Trophoblast cell (in vitro differentiated cells and primary cell): ENCODE measurements at regions not wholly inside any gene's neighbourhood (a gene's known extent, or its start where the extent isn't known, plus 50 kb on each side); places are given as distances from the start of the nearest gene placed in this dataset.

Source experiments
- DNase-seq, 2 donors: peaks; one replicate each; pipeline ENCODE4 v3.0.0-alpha.2; 2016
- H2AFZ ChIP-seq: 2 replicates; pipeline ENCODE4 v1.6.1; 2013; ENCODE audit warnings: low read length, moderate library complexity, mild to moderate bottlenecking; ENCODE audit not compliant: insufficient read depth, poor library complexity
- H2AK5ac ChIP-seq: 2 replicates; pipeline ENCODE4 v1.6.1; 2013; ENCODE audit warnings: mild to moderate bottlenecking, low read length
- H2BK120ac ChIP-seq: 2 replicates; pipeline ENCODE4 v1.6.1; 2013; ENCODE audit warnings: low read length, mild to moderate bottlenecking, moderate library complexity; ENCODE audit not compliant: insufficient read depth, poor library complexity
- H2BK12ac ChIP-seq: 2 replicates; pipeline ENCODE4 v1.6.1; 2013; ENCODE audit warnings: mild to moderate bottlenecking, low read length, moderate library complexity
- H2BK5ac ChIP-seq: 2 replicates; pipeline ENCODE4 v1.6.1; 2013; ENCODE audit warnings: low read length, low read depth, moderate library complexity, mild to moderate bottlenecking; ENCODE audit not compliant: poor library complexity
- H3K14ac ChIP-seq: 2 replicates; pipeline ENCODE4 v1.6.1; 2013; ENCODE audit warnings: mild to moderate bottlenecking, low read length
- H3K18ac ChIP-seq: 2 replicates; pipeline ENCODE4 v1.6.1; 2013; ENCODE audit warnings: mild to moderate bottlenecking, low read length
- H3K23ac ChIP-seq: 2 replicates; pipeline ENCODE4 v1.6.1; 2013; ENCODE audit warnings: low read length
- H3K27ac ChIP-seq: 2 replicates; pipeline ENCODE4 v1.5.1; 2013; ENCODE audit warnings: low read depth, mild to moderate bottlenecking, inconsistent platforms, low read length, moderate library complexity
- H3K27me3 ChIP-seq: 2 replicates; pipeline ENCODE4 v1.6.1; 2013; ENCODE audit warnings: inconsistent platforms, mild to moderate bottlenecking, low read length, moderate library complexity; ENCODE audit not compliant: insufficient read depth
- H3K36me3 ChIP-seq, 2 experiments: 1 replicate in 1 of 2; 2 replicates in 1 of 2; pipeline ENCODE4 v1.6.1; 2013; ENCODE audit warnings: low read length in 2 of 2, mild to moderate bottlenecking in 2 of 2, moderate library complexity in 1 of 2; ENCODE audit not compliant: insufficient read depth in 2 of 2, control insufficient read depth in 1 of 2
- H3K4ac ChIP-seq: 2 replicates; pipeline ENCODE4 v1.6.1; 2013; ENCODE audit warnings: low read depth, mild to moderate bottlenecking, low read length, moderate library complexity
- H3K4me1 ChIP-seq, 2 experiments: 1 replicate in 1 of 2; 2 replicates in 1 of 2; pipeline ENCODE4 v1.6.1; 2013; ENCODE audit warnings: low read length in 2 of 2, mild to moderate bottlenecking in 2 of 2, moderate library complexity in 1 of 2; ENCODE audit not compliant: insufficient read depth in 2 of 2, control insufficient read depth in 1 of 2
- H3K4me2 ChIP-seq: 2 replicates; pipeline ENCODE4 v1.6.1; 2013; ENCODE audit warnings: inconsistent platforms, mild to moderate bottlenecking, low read length, moderate library complexity
- H3K4me3 ChIP-seq: 2 replicates; pipeline ENCODE4 v1.5.1; 2013; ENCODE audit warnings: mild to moderate bottlenecking, low read depth, low read length, inconsistent platforms
- H3K79me1 ChIP-seq: one replicate; pipeline ENCODE4 v1.6.1; 2013; ENCODE audit warnings: low read length
- H3K79me2 ChIP-seq: 2 replicates; pipeline ENCODE4 v1.6.1; 2013; ENCODE audit warnings: low read length, mild to moderate bottlenecking; ENCODE audit not compliant: control insufficient read depth, insufficient read depth, poor library complexity
- H3K9ac ChIP-seq: 2 replicates; pipeline ENCODE4 v1.6.1; 2013; ENCODE audit warnings: mild to moderate bottlenecking, low read length
- H3K9me3 ChIP-seq: 2 replicates; pipeline ENCODE4 v1.6.1; 2013; ENCODE audit warnings: low read depth, mild to moderate bottlenecking, control low read depth, inconsistent platforms, low read length; ENCODE audit not compliant: insufficient read depth
- H4K12ac ChIP-seq: 2 replicates; pipeline ENCODE4 v1.6.1; 2013; ENCODE audit warnings: low read depth, mild to moderate bottlenecking, low read length, moderate library complexity
- H4K8ac ChIP-seq: 2 replicates; pipeline ENCODE4 v1.6.1; 2013; ENCODE audit warnings: low read depth, mild to moderate bottlenecking, low read length, moderate library complexity
- H4K91ac ChIP-seq: one replicate; pipeline ENCODE4 v1.6.1; 2013; ENCODE audit warnings: low read depth, mild to moderate bottlenecking, low read length, moderate library complexity
- WGBS: extraction: QIAGEN DNeasy Blood & Tissue Kit; methylation state at CpG from one replicate; pipeline ENCODE4 v1.1.7; 2013; ENCODE audit warnings: missing lambda C conversion rate; ENCODE audit not compliant: insufficient read length, insufficient coverage; ENCODE audit errors: extremely low coverage; 5-methylcytosine and 5-hydroxymethylcytosine counted together

DNA sequence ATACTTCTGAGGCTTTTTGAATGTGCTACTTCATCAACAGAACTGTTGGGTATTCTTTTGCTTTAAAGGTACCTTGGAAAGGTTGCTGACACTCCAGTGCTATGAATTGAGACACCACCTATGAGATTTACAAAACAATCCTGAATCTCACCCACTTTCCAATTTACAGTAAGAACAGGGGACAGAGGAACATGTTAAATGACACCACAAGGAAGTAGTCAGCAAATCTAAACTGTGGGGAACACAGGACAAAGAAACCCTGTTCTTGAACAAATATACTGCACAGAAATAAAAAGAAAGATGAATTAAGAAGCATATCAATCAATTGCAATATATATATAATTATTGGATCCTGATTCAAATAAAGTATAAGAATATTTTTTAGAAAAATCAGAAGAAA, 216.7 kb upstream of the ARID1B start:
- Histone ChIP-seq H2BK5ac (no peak overlapping the region), H3K14ac (no peak overlapping the region), H3K4me1 (no peaks in the 10 kb centered on the region), H3K36me3 (no peaks in the 10 kb centered on the region), H3K23ac (no peak overlapping the region), H3K9ac (no peak overlapping the region), H3K27ac (no peak overlapping the region), H4K12ac (no peak overlapping the region), H3K4me2 (no peak overlapping the region), H3K4me3 (no peak overlapping the region), H2BK12ac (no peak overlapping the region), H4K8ac (no peak overlapping the region), H3K18ac (no peak overlapping the region), H2AK5ac (no peak overlapping the region), H3K9me3 (peaks cover 9% of the 10 kb centered on the region), H3K4ac (no peak overlapping the region), H2BK120ac (no peak overlapping the region), H3K27me3 (no peaks in the 10 kb centered on the region), H2AFZ (no peak overlapping the region), H4K91ac (no peak overlapping the region), H3K79me2 (no peaks in the 10 kb centered on the region), H3K79me1 (no peaks in the 10 kb centered on the region)
- no peak for DNase-seq

DNA sequence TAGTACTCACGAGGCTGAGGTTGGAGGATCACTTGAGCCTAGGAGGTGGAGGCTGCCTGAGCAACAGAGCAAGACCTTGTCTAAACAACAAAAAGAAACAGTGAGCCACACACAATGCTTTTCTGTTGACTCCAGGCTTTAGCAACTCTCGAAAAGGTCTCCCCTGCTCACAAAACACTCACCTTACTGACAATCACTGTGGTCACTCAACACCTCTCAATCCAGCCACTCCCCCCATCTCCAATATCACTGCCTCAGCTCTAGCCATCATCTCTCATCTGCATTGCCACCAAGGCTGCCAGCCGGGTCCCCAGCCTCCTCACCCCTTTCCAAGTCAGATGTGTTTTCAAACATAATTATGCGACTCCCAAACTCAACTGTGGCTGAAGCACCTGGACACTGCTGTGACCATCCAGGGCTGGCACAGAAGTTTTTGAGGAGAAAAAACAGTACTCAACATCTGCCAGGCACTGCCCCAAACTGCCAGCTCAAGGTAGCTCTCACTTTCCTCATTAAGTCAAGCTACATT, 218.0 kb upstream of the ARID1B start:
- H3K79me2 ChIP-seq = no peaks in the 10 kb centered on the region
- no peaks in the 10 kb centered on the region for H3K36me3 ChIP-seq
- H2BK12ac ChIP-seq = no peak overlapping the region
- no peaks in the 10 kb centered on the region for H3K27me3 ChIP-seq
- no peak overlapping the region for H4K12ac ChIP-seq
- no peak overlapping the region for H3K27ac ChIP-seq
- H3K4me1 ChIP-seq = no peaks in the 10 kb centered on the region
- DNase-seq = no peak
- no peak overlapping the region for H4K8ac ChIP-seq
- no peaks in the 10 kb centered on the region for H3K79me1 ChIP-seq
- H3K9me3 ChIP-seq = peaks cover 9% of the 10 kb centered on the region
- no peak overlapping the region for H2AK5ac ChIP-seq
- no CpG with 5 or more reads among the region's 4 CpGs for WGBS
- H3K9ac ChIP-seq = no peak overlapping the region
- H2AFZ ChIP-seq = no peak overlapping the region
- H3K18ac ChIP-seq = no peak overlapping the region
- no peak overlapping the region for H3K14ac ChIP-seq
- H3K4me2 ChIP-seq = no peak overlapping the region
- no peak overlapping the region for H2BK5ac ChIP-seq
- H2BK120ac ChIP-seq = no peak overlapping the region
- no peak overlapping the region for H3K4ac ChIP-seq
- H4K91ac ChIP-seq = no peak overlapping the region
- no peak overlapping the region for H3K23ac ChIP-seq
- H3K4me3 ChIP-seq = no peak overlapping the region

DNA sequence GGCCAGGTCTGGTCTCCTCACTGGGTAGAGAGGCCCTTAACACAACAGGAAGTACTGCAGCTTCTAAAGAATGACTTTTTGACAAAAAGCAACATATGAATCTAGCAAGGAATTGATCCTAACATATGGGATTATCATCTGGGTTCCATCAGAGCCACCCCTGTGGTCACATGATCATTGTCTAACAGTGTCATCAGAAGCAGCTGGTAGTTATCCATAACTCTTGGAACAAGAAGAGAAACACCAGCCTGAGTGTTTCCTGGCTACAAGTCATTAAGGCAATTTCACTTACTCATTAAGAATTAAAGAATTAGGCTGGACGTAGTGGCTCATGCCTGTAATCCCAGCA, 219.3 kb upstream of the ARID1B start:
- no peak overlapping the region for H3K4ac ChIP-seq
- no peak overlapping the region for H2BK5ac ChIP-seq
- DNase-seq = no peak
- no peak overlapping the region for H3K23ac ChIP-seq
- H3K9ac ChIP-seq = no peak overlapping the region
- no peaks in the 10 kb centered on the region for H3K79me1 ChIP-seq
- H3K9me3 ChIP-seq = peaks cover 9% of the 10 kb centered on the region
- H4K8ac ChIP-seq = no peak overlapping the region
- H3K4me1 ChIP-seq = no peaks in the 10 kb centered on the region
- H3K36me3 ChIP-seq = no peaks in the 10 kb centered on the region
- H3K79me2 ChIP-seq = no peaks in the 10 kb centered on the region
- no peak overlapping the region for H3K4me2 ChIP-seq
- no peak overlapping the region for H2BK12ac ChIP-seq
- H3K14ac ChIP-seq = no peak overlapping the region
- no peak overlapping the region for H2AFZ ChIP-seq
- H4K91ac ChIP-seq = no peak overlapping the region
- H3K27ac ChIP-seq = no peak overlapping the region
- H3K27me3 ChIP-seq = no peaks in the 10 kb centered on the region
- H3K18ac ChIP-seq = no peak overlapping the region
- H3K4me3 ChIP-seq = no peak overlapping the region
- WGBS = no CpG with 5 or more reads among the region's 1 CpG
- no peak overlapping the region for H4K12ac ChIP-seq
- no peak overlapping the region for H2BK120ac ChIP-seq
- H2AK5ac ChIP-seq = no peak overlapping the region

DNA sequence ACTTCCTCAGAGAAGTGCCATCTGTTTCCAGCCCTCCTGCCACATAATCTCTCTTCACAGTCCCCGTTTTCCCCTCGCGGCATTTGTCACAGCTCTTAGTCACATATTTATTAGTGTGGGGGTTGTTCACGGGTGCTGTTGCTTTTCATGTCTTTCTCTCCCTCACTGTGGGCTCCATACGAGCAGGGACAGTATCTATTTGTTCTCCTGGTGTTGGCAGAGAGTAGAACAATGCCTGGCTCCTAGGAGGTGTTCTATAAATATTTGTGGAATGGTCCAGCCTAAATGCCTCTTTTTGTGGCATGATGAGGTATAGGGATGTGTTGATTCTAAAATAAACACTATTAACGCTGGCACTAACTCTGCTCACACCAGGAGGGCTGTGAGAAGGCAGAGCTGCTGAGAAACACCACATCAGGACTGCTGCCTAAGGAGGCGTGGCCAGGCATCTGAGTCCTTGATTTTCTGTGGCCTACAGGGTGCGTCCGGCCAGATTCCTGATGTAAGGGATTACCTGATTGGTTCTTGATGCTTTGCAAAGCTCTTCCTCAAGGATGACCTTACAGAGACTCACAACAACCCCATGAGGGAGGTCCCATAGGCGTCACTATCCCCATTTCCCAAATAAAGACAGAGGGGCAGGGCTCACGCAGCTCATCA, 219.8 kb upstream of the ARID1B start:
- no peak overlapping the region for H3K9ac ChIP-seq
- no peaks in the 10 kb centered on the region for H3K4me1 ChIP-seq
- no peak overlapping the region for H4K8ac ChIP-seq
- H2AK5ac ChIP-seq = no peak overlapping the region
- no peak overlapping the region for H2BK5ac ChIP-seq
- no peaks in the 10 kb centered on the region for H3K79me2 ChIP-seq
- H3K79me1 ChIP-seq = no peaks in the 10 kb centered on the region
- no peak overlapping the region for H2BK120ac ChIP-seq
- no peak for DNase-seq
- H3K14ac ChIP-seq = no peak overlapping the region
- H3K9me3 ChIP-seq = peaks cover 9% of the 10 kb centered on the region
- H4K12ac ChIP-seq = no peak overlapping the region
- no peak overlapping the region for H3K23ac ChIP-seq
- H3K27me3 ChIP-seq = no peaks in the 10 kb centered on the region
- no peak overlapping the region for H2AFZ ChIP-seq
- no peak overlapping the region for H4K91ac ChIP-seq
- no peak overlapping the region for H3K4me2 ChIP-seq
- no peak overlapping the region for H3K4me3 ChIP-seq
- no peak overlapping the region for H3K4ac ChIP-seq
- WGBS = no CpG with 5 or more reads among the region's 11 CpGs
- no peaks in the 10 kb centered on the region for H3K36me3 ChIP-seq
- H3K18ac ChIP-seq = no peak overlapping the region
- H3K27ac ChIP-seq = no peak overlapping the region
- H2BK12ac ChIP-seq = no peak overlapping the region
